A673 (cell line): ENCODE measurements at regions not wholly inside any gene's neighbourhood (a gene's known extent, or its start where the extent isn't known, plus 50 kb on each side); places are given as distances from the start of the nearest gene placed in this dataset.

Source experiments
- CTCF ChIP-seq: fragments of 300-800, 200-600 bp; sonication (generic); conservative IDR thresholded peaks from 2 replicates; pipeline ENCODE4 v1.5.1; 2017; ENCODE audit warnings: low read depth, mild to moderate bottlenecking, antibody characterized with exemption, low read length, moderate library complexity, mixed read lengths
- EZH2 ChIP-seq: fragments of 200-600 bp; sonication (generic); IDR thresholded peaks from 2 replicates; pipeline ENCODE4 v1.6.1; 2017; ENCODE audit warnings: borderline replicate concordance, low read depth, mild to moderate bottlenecking, mixed read lengths, antibody characterized with exemption, low read length; ENCODE audit not compliant: poor library complexity, severe bottlenecking

GRCh38 chr7:108845951-108846350 lies 276.3 kb downstream of the DNAJB9 start:
- TF ChIP-seq CTCF (no peak), EZH2 (no peak)
